HFF-Myc (cell line): ENCODE measurements at regions not wholly inside any gene's neighbourhood (a gene's known extent, or its start where the extent isn't known, plus 50 kb on each side); places are given as distances from the start of the nearest gene placed in this dataset.
"Not testable (repeated sequence)": the region's sequence is repeated elsewhere in the genome, so short reads cannot be mapped to it uniquely, and the experiment has no call there.

Experiments
- DNase-seq: peaks from one replicate; pipeline ENCODE4 v3.0.0-alpha.2; 2011; ENCODE audit warnings: low read depth; ENCODE audit errors: extremely low read depth
- H3K4me3 ChIP-seq: replicated peaks from 2 replicates; pipeline ENCODE4 v1.5.1; 2011; ENCODE audit warnings: low read depth, mild to moderate bottlenecking, control low read depth, low read length
- TF ChIP-seq, protein P1 (sequence below): IDR thresholded peaks from 2 replicates; pipeline ENCODE4 v1.5.1; 2012; ENCODE audit warnings: mild to moderate bottlenecking, low read depth, low read length, control low read depth; ENCODE audit errors: missing control alignments

DNA sequence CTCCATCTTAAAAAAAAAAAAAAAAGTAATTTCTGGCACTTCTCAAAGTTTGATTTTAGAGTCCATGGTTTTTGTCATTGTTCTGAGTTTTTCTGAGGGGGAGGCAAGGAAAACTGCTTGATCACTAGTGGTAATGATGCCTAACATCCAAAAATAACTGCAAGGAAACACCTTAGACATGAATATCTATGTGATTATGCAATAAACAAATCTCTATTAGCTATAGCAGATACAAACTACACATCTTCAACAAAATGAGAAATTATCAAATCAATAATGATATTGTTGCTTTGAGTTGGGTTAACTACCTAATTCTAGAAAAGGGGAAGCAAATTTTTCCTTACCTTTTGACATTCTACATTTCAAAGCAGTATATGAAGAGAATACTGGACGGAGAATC is 230.9 kb upstream of the JARID2 start:
- DNase-seq = no peak
- H3K4me3 ChIP-seq = no peak overlapping the region
- TF ChIP-seq, protein P1, sequence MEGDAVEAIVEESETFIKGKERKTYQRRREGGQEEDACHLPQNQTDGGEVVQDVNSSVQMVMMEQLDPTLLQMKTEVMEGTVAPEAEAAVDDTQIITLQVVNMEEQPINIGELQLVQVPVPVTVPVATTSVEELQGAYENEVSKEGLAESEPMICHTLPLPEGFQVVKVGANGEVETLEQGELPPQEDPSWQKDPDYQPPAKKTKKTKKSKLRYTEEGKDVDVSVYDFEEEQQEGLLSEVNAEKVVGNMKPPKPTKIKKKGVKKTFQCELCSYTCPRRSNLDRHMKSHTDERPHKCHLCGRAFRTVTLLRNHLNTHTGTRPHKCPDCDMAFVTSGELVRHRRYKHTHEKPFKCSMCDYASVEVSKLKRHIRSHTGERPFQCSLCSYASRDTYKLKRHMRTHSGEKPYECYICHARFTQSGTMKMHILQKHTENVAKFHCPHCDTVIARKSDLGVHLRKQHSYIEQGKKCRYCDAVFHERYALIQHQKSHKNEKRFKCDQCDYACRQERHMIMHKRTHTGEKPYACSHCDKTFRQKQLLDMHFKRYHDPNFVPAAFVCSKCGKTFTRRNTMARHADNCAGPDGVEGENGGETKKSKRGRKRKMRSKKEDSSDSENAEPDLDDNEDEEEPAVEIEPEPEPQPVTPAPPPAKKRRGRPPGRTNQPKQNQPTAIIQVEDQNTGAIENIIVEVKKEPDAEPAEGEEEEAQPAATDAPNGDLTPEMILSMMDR = no peak

DNA sequence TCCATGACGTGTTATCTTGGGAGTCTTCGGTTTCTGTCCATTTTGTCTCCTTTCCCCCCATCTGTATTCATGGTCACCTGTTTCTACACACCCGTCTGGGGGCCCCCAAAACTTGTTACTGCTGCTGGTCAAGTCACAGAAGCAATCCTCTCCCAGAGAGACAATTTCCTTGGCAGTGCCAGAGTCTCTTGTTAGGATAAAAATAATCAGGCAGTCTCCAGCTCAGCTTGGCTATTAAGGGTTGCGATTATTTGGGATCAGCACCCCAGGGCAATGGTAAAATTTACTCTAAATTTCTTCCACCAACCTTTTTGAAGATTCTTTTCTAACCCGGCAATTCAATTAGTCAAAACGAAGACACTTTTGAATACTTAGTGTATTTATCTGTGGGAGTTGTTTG is 229.1 kb upstream of the JARID2 start:
- TF ChIP-seq, protein P1 = no peak
- H3K4me3 ChIP-seq = no peak overlapping the region
- no peak for DNase-seq

DNA sequence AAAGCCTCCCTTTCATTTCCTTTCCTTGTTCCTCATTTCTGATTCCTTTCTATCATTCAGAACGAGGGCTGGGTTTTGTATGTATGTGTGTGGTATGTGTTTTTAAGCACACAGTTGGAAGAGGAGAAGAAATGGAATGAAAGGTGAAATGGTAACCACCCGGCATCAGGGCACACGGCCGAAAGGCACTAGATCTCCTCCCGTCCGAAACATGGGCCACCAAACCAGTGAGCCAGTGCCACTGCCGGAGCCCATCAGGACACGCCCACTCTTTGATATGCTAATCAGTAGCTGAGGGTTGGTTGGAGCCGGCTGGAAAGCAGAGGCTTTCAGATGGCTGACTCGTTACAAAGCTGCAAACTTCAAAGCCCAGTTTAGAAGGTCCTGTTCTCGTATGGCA is 228.6 kb upstream of the JARID2 start:
- H3K4me3 ChIP-seq = no peak overlapping the region
- DNase-seq = no peak
- TF ChIP-seq, protein P1 = no peak

DNA sequence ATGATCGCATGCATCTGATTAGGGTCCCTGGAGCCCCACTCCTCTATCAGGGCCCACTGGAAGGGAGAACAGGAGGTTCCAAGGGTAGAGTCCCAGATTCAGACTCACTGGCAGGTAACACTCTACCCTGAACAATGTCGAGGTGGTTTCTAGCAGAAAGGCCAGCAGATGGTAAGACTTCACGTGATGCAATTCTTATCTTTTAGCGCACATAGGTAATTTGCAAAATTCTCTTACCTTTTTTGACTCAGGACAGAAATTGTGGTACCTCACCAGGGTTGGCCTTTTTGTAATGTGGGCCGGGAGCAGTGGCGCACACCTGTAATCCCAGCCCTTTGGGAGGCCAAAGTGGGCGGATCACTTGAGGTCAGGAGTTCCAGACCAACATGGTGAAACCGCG is 228.1 kb upstream of the JARID2 start:
- no peak overlapping the region for H3K4me3 ChIP-seq
- DNase-seq = no peak

DNA sequence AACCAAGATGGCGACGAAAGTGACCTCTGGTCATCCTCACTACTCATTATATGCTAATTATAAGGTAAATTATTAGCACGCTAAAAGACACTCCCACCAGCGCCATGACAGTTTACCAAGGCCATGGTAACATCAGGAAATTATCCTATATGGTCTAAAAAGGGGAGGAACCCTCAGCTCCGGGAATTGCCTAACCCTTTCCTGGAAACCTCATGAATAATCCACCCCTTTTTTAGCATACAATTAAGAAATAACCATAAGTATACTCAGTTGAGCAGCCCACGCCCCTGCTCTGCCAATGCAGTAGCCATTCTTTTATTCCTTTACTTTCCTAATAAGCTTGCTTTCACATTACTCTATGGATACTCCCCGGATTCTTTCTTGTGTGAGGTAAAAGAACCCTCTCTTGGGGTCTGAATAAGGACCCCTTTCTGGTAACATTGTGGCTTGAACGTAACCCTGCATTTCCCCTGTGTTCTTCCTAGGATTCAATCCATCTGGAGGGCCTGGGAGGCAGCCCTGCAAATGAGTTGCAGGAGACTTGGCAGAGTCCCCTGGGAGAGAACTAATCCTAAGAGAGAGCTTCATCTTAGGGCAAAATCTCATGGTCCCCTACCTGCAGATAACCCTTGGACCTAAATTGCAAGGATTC is 225.6 kb upstream of the JARID2 start:
- DNase-seq = no peak
- H3K4me3 ChIP-seq = no peak overlapping the region
- TF ChIP-seq, protein P1 = no peak

More for the DNA sequence above, 228.1 kb upstream of the JARID2 start:
- TF ChIP-seq, protein P1 = no peak

DNA sequence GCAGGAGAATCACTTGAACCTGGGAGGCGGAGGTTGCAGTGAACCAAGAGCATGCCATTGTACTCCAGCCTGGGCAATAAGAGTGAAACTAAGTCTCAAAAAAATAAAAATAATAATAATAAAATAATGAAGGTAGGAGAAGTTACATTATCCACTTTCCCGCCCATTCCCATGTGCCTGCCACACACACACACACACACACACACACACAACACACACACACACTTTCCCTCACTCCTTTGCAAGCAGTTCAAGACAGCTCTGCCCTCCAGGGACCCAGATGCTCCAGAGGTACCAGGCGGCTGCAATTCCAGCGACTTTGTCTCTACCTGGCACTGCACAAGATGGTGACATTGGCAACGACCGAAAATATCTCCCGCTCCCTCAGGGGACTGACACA is 224.8 kb upstream of the JARID2 start:
- no peak overlapping the region for H3K4me3 ChIP-seq
- DNase-seq = no peak
- TF ChIP-seq, protein P1 = no peak

DNA sequence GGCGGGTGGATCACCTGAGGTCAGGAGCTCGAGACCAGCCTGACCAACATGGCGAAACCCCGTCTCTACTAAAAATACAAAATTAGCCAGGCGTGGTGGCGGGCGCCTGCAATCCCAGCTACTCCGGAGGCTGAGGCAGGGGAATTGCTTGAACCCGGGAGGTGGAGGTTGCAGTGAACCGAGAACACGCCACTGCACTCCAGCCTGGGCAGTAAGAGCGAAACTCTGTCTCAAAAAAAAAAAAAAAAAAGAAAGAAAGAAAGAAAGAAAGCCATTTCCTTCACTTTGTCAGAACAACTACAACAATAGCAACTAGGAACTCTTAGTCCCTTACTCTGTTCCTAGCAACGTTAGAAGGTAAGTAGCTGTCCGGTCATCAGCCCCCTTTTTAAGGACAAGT is 222.9 kb upstream of the JARID2 start:
- H3K4me3 ChIP-seq, DNase-seq: not testable (repeated sequence)
